Fibroblast of skin of scalp (primary cell): ENCODE measurements at regions not wholly inside any gene's neighbourhood (a gene's known extent, or its start where the extent isn't known, plus 50 kb on each side); places are given as distances from the start of the nearest gene placed in this dataset.
"Not testable (repeated sequence)": the region's sequence is repeated elsewhere in the genome, so short reads cannot be mapped to it uniquely, and the experiment has no call there.

Experiments
- DNase-seq: peaks from one replicate; pipeline ENCODE4 v3.0.0-alpha.2; 2013

- DNase-seq, result no peak
These were observed 52.3 kb upstream of the ARMC3 start for GRCh38 chr10:22875581-22875980.

- no peak for DNase-seq
These were observed 53.5 kb upstream of the ARMC3 start for GRCh38 chr10:22874189-22874854.

GRCh38 chr10:22856444-22857074 is 71.3 kb upstream of the ARMC3 start:
- no peak for DNase-seq

GRCh38 chr10:22854935-22855421 is 72.9 kb upstream of the ARMC3 start:
- peak; percentile 15 for DNase-seq

- no peak for DNase-seq
These were observed 73.9 kb upstream of the ARMC3 start for GRCh38 chr10:22853906-22854447.

- DNase-seq, result no peak
These were observed 75.0 kb upstream of the ARMC3 start for GRCh38 chr10:22852712-22853353.

- no peak for DNase-seq
These were observed 76.0 kb upstream of the ARMC3 start for GRCh38 chr10:22851865-22852239.

GRCh38 chr10:22850541-22850940 is 77.3 kb upstream of the ARMC3 start:
- no peak for DNase-seq

- DNase-seq, result peak; percentile 7
These were observed 78.6 kb upstream of the ARMC3 start for GRCh38 chr10:22849077-22849805.

- no peak for DNase-seq
These were observed 79.3 kb upstream of the ARMC3 start for GRCh38 chr10:22848509-22848908.

GRCh38 chr10:22846294-22846693 is 81.6 kb upstream of the ARMC3 start:
- DNase-seq, result no peak

GRCh38 chr10:22839639-22840038 is 88.2 kb upstream of the ARMC3 start:
- no peak for DNase-seq

GRCh38 chr10:22837771-22838170 is 90.1 kb upstream of the ARMC3 start:
- no peak for DNase-seq

GRCh38 chr10:22837351-22837750 is 90.5 kb upstream of the ARMC3 start:
- no peak for DNase-seq

GRCh38 chr10:22834471-22834870 is 93.4 kb upstream of the ARMC3 start:
- no peak for DNase-seq

GRCh38 chr10:22833781-22834180 is 94.1 kb upstream of the ARMC3 start:
- DNase-seq, result no peak

- no peak for DNase-seq
These were observed 94.5 kb upstream of the ARMC3 start for GRCh38 chr10:22833353-22833752.

- DNase-seq, result no peak
These were observed 95.0 kb upstream of the ARMC3 start for GRCh38 chr10:22832851-22833250.

- DNase-seq, result no peak
These were observed 95.7 kb upstream of the ARMC3 start for GRCh38 chr10:22832066-22832602.

GRCh38 chr10:22831586-22831985 is 96.3 kb upstream of the ARMC3 start:
- DNase-seq, result no peak

GRCh38 chr10:22828712-22829111 is 99.1 kb upstream of the ARMC3 start:
- DNase-seq, result not testable (repeated sequence)

- DNase-seq, result no peak
These were observed 102.0 kb upstream of the ARMC3 start for GRCh38 chr10:22825841-22826240.

- DNase-seq, result peak; percentile 40
These were observed 102.9 kb upstream of the ARMC3 start for GRCh38 chr10:22824984-22825383.
